CD4-positive, alpha-beta T cell (primary cell): ENCODE measurements at regions not wholly inside any gene's neighbourhood (a gene's known extent, or its start where the extent isn't known, plus 50 kb on each side); places are given as distances from the start of the nearest gene placed in this dataset.

Source experiments
- ATAC-seq: fragments of 200-7000 bp; cut with Tn5 transposase; one replicate; pipeline ENCODE4 v1.10.0; 2022; ENCODE audit warnings: mild to moderate bottlenecking; ENCODE audit not compliant: poor library complexity
- CTCF ChIA-PET: fragments of 350-600 bp; sonication (Branson Sonifier 250); formaldehyde crosslinking; loops from one replicate; lab custom pipeline; 2021; ENCODE audit warnings: antibody characterized with exemption, inconsistent platforms; lab: Charles Lee
- POLR2A ChIA-PET: fragments of 350-600 bp; sonication (Branson Sonifier 250); formaldehyde crosslinking; loops from one replicate; lab custom pipeline; 2021; ENCODE audit warnings: antibody characterized with exemption, inconsistent platforms; lab: Charles Lee
- DNase-seq, 14 experiments: peaks; one replicate each; pipeline ENCODE4 v3.0.0-alpha.2; 2013 to 2020; ENCODE audit warnings: mixed read lengths in 2 of 14
- H3K27ac ChIP-seq, 2 donors: one replicate each; pipeline versions ENCODE4 v1.5.1 to v1.7.0; 2013; ENCODE audit warnings: low read length in 2 of 2, low read depth in 1 of 2, mild to moderate bottlenecking in 1 of 2
- H3K27me3 ChIP-seq, 2 experiments: 1 replicate in 1 of 2; 2 replicates in 1 of 2; pipeline versions ENCODE4 v1.6.1 to v1.7.0; 2013; ENCODE audit warnings: low read length in 2 of 2, control low read depth in 1 of 2, mild to moderate bottlenecking in 1 of 2, moderate library complexity in 1 of 2; ENCODE audit not compliant: insufficient read depth in 2 of 2, control insufficient read depth in 1 of 2
- H3K36me3 ChIP-seq: one replicate; pipeline ENCODE4 v1.6.1; 2013; ENCODE audit warnings: low read length, control low read depth; ENCODE audit not compliant: insufficient read depth
- H3K4me1 ChIP-seq: one replicate; pipeline ENCODE4 v1.6.1; 2013; ENCODE audit warnings: low read length, control low read depth; ENCODE audit not compliant: insufficient read depth
- H3K4me3 ChIP-seq: one replicate; pipeline ENCODE4 v1.5.1; 2013; ENCODE audit warnings: mild to moderate bottlenecking, low read length, moderate library complexity
- H3K9me3 ChIP-seq, 2 experiments: 1 replicate in 1 of 2; 2 replicates in 1 of 2; pipeline versions ENCODE4 v1.6.1 to v1.7.0; 2013; ENCODE audit warnings: low read length in 2 of 2, mild to moderate bottlenecking in 2 of 2, control low read depth in 1 of 2, moderate library complexity in 1 of 2; ENCODE audit not compliant: control insufficient read depth in 1 of 2, insufficient read depth in 1 of 2
- H3K27ac Mint-ChIP-seq: one replicate; pipeline ENCODE4 v1.8.0; 2020; ENCODE audit warnings: mixed read lengths
- H3K27me3 Mint-ChIP-seq: one replicate; pipeline ENCODE4 v1.8.0; 2021; ENCODE audit warnings: mixed read lengths
- H3K36me3 Mint-ChIP-seq: one replicate; pipeline ENCODE4 v1.8.0; 2021; ENCODE audit warnings: low read depth, mixed read lengths
- H3K4me1 Mint-ChIP-seq: one replicate; pipeline ENCODE4 v1.8.0; 2021; ENCODE audit warnings: low read depth, mixed read lengths
- H3K4me3 Mint-ChIP-seq: one replicate; pipeline ENCODE4 v1.8.0; 2020; ENCODE audit warnings: mild to moderate bottlenecking, mixed read lengths
- H3K9me3 Mint-ChIP-seq: one replicate; pipeline ENCODE4 v1.8.0; 2020; ENCODE audit warnings: mixed read lengths
- CTCF ChIP-seq: fragments of 200-600 bp; IDR thresholded peaks from one replicate; pipeline ENCODE4 v1.8.0; 2022; ENCODE audit warnings: antibody characterized with exemption, mild to moderate bottlenecking
- intact Hi-C, 2 experiments: fragments of 100-400 bp; cut with DNase I in 1 of 2; cut with micrococcal nuclease in 1 of 2; formaldehyde crosslinking; loops; one replicate each; pipeline versions ENCODE4 v1.15.1 to v1.9.0; 2023 to 2025; cut with DNase I, micrococcal nuclease

DNA sequence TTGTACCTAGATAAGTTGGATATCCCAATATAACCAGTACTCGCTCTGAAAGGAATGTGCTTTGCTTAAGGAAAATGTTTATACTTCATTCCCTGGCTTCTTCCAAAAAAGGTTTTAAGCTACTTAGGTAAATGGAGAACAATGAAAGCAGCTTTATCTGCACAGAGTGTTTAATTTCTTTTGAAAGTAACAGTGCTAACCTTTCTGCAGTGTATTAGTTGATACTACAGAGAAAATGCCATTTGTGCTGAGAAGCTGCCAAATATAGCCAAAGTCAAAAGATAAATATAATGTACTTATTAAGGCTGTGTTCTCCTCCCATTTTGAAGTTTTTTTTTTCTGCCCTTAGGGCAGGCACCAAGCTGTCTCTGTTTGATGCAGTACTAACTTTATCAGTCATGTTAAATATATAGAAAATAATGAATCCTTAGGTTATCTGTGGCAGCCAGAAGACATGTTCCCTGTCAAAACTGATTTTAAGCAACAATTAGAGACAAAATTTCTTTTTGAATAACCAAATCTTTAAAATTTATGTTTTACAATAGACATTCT, 145.4 kb upstream of the KITLG start:
- no peaks in the 10 kb centered on the region for H3K27me3 ChIP-seq
- no peak for ATAC-seq
- Mint-ChIP-seq H3K27me3 (no peaks in the 10 kb centered on the region), H3K4me3 (no peak overlapping the region), H3K9me3 (no peaks in the 10 kb centered on the region), H3K36me3 (no peaks in the 10 kb centered on the region), H3K27ac (no peak overlapping the region), H3K4me1 (no peaks in the 10 kb centered on the region)
- TF ChIP-seq CTCF: no peak
- CTCF ChIA-PET: no interaction called here
- no peaks in the 10 kb centered on the region for H3K4me1 ChIP-seq
- H3K4me3 ChIP-seq: no peak overlapping the region
- DNase-seq: no peak
- intact Hi-C loops: no loop called here
- POLR2A ChIA-PET: interaction anchor here (0.6 kb wide), 1 partner anchor 10 kb away, joined by 3 read pairs; no protein-coding TSS in a partner anchor
- H3K9me3 ChIP-seq: peaks cover 0 to 3% of the 10 kb centered on the region in 2 experiments
- no peak overlapping the region for H3K27ac ChIP-seq
- H3K36me3 ChIP-seq: no peaks in the 10 kb centered on the region

- ChIA-PET POLR2A (no interaction called here), CTCF (no interaction called here)
- intact Hi-C loops: no loop called here
- H3K36me3 Mint-ChIP-seq: no peaks in the 10 kb centered on the region
- TF ChIP-seq CTCF: no peak
- H3K4me3 ChIP-seq: no peak overlapping the region
- no peak overlapping the region for H3K4me3 Mint-ChIP-seq
- ATAC-seq (no peak), DNase-seq (no peak)
- H3K36me3 ChIP-seq: no peaks in the 10 kb centered on the region
- no peak overlapping the region for H3K27ac ChIP-seq
- H3K27me3 ChIP-seq: no peaks in the 10 kb centered on the region
- no peaks in the 10 kb centered on the region for H3K4me1 Mint-ChIP-seq
- no peaks in the 10 kb centered on the region for H3K27me3 Mint-ChIP-seq
- H3K4me1 ChIP-seq: no peaks in the 10 kb centered on the region
- H3K27ac Mint-ChIP-seq: no peak overlapping the region
- peaks cover 0 to 3% of the 10 kb centered on the region in 2 experiments for H3K9me3 ChIP-seq
- no peaks in the 10 kb centered on the region for H3K9me3 Mint-ChIP-seq
Observed at GRCh38 chr12:88723219-88723618, 142.9 kb upstream of the KITLG start.

- intact Hi-C loops: no loop called here
- POLR2A ChIA-PET: no interaction called here
- H3K27ac ChIP-seq: no peak overlapping the region
- H3K27me3 ChIP-seq: no peaks in the 10 kb centered on the region
- H3K4me1 ChIP-seq: no peaks in the 10 kb centered on the region
- H3K36me3 ChIP-seq: no peaks in the 10 kb centered on the region
- DNase-seq: no peak
- H3K4me3 Mint-ChIP-seq: no peak overlapping the region
- CTCF ChIA-PET: no interaction called here
- H3K36me3 Mint-ChIP-seq: no peaks in the 10 kb centered on the region
- no peaks in the 10 kb centered on the region for H3K4me1 Mint-ChIP-seq
- no peak overlapping the region for H3K27ac Mint-ChIP-seq
- peaks cover 0 to 3% of the 10 kb centered on the region in 2 experiments for H3K9me3 ChIP-seq
- H3K27me3 Mint-ChIP-seq: no peaks in the 10 kb centered on the region
- no peak for TF ChIP-seq CTCF
- H3K4me3 ChIP-seq: no peak overlapping the region
- H3K9me3 Mint-ChIP-seq: no peaks in the 10 kb centered on the region
- no peak for ATAC-seq
Observed at GRCh38 chr12:88720785-88721650, 140.7 kb upstream of the KITLG start.
